Activated T-cell treated with anti-CD3 and anti-CD28 coated beads for 48 hours (primary cell): ENCODE measurements at regions not wholly inside any gene's neighbourhood (a gene's known extent, or its start where the extent isn't known, plus 50 kb on each side); places are given as distances from the start of the nearest gene placed in this dataset.

ENCODE experiments used
- DNase-seq: peaks from one replicate; pipeline ENCODE4 v3.0.0-alpha.2; 2020; ENCODE audit warnings: low read depth

- DNase-seq, result no peak
These were observed 584.1 kb downstream of the INSC start for GRCh38 chr11:15698855-15699254.

GRCh38 chr11:15699978-15700377, 585.3 kb downstream of the INSC start:
- DNase-seq, result no peak

GRCh38 chr11:15700456-15700855, 585.7 kb downstream of the INSC start:
- DNase-seq, result no peak

- no peak for DNase-seq
These were observed 589.3 kb downstream of the INSC start for GRCh38 chr11:15704064-15704463.

- no peak for DNase-seq
These were observed 589.8 kb downstream of the INSC start for GRCh38 chr11:15704556-15704955.

GRCh38 chr11:15705891-15706290, 591.2 kb downstream of the INSC start:
- no peak for DNase-seq

- no peak for DNase-seq
These were observed 592.5 kb downstream of the INSC start for GRCh38 chr11:15707194-15707593.

GRCh38 chr11:15707971-15708370, 593.2 kb downstream of the INSC start:
- no peak for DNase-seq

GRCh38 chr11:15710580-15711275, 596.0 kb downstream of the INSC start:
- DNase-seq, result no peak

GRCh38 chr11:15711311-15711710, 596.6 kb downstream of the INSC start:
- DNase-seq, result no peak

GRCh38 chr11:15714641-15715399, 600.1 kb downstream of the INSC start:
- no peak for DNase-seq

- no peak for DNase-seq
These were observed 601.8 kb downstream of the INSC start for GRCh38 chr11:15716550-15716949.

GRCh38 chr11:15720460-15720859, 605.7 kb downstream of the INSC start:
- no peak for DNase-seq

- no peak for DNase-seq
These were observed 609.2 kb downstream of the INSC start for GRCh38 chr11:15723966-15724365.

- no peak for DNase-seq
These were observed 609.9 kb downstream of the INSC start for GRCh38 chr11:15724601-15725000.

GRCh38 chr11:15725246-15725645, 610.5 kb downstream of the INSC start:
- DNase-seq, result no peak

GRCh38 chr11:15726221-15726746, 611.6 kb downstream of the INSC start:
- no peak for DNase-seq

- no peak for DNase-seq
These were observed 612.3 kb downstream of the INSC start for GRCh38 chr11:15726893-15727519.

- no peak for DNase-seq
These were observed 612.8 kb downstream of the INSC start for GRCh38 chr11:15727520-15727914.

- no peak for DNase-seq
These were observed 613.5 kb downstream of the INSC start for GRCh38 chr11:15728207-15728606.

- DNase-seq, result no peak
These were observed 615.7 kb downstream of the INSC start for GRCh38 chr11:15730263-15730994.

- DNase-seq, result no peak
These were observed 616.3 kb downstream of the INSC start for GRCh38 chr11:15730995-15731385.
